Stimulated activated naive B cell treated with anti-CD40 and anti-IgM and Interleukin-4, amounts not matched to agents 10 μg/mL and 1 μg/mL and 100 μg/mL, for 72 hours (primary cell): ENCODE measurements at regions not wholly inside any gene's neighbourhood (a gene's known extent, or its start where the extent isn't known, plus 50 kb on each side); places are given as distances from the start of the nearest gene placed in this dataset.
"Not testable (repeated sequence)": the region's sequence is repeated elsewhere in the genome, so short reads cannot be mapped to it uniquely, and the experiment has no call there.

Source experiments
- ATAC-seq, 2 donors: fragments of 150-1000 bp; cut with Tn5 transposase; replicated peaks; 2 replicates each; pipeline ENCODE4 v1.10.0; 2021; ENCODE audit warnings: moderate library complexity in 1 of 2
- DNase-seq: peaks from one replicate; pipeline ENCODE4 v3.0.0; 2021
- H3K27ac Mint-ChIP-seq: one replicate; pipeline ENCODE4 v1.8.0; 2022; ENCODE audit warnings: mild to moderate bottlenecking, mixed read lengths
- H3K27me3 Mint-ChIP-seq, 2 donors: one replicate each; pipeline ENCODE4 v1.8.0; 2022; ENCODE audit warnings: mixed read lengths in 2 of 2
- H3K36me3 Mint-ChIP-seq, 2 donors: one replicate each; pipeline ENCODE4 v1.8.0; 2022; ENCODE audit warnings: mixed read lengths in 2 of 2, mild to moderate bottlenecking in 1 of 2
- H3K4me1 Mint-ChIP-seq, 2 donors: one replicate each; pipeline ENCODE4 v1.8.0; 2022; ENCODE audit warnings: mixed read lengths in 2 of 2, mild to moderate bottlenecking in 1 of 2
- H3K4me3 Mint-ChIP-seq, 2 donors: one replicate each; pipeline ENCODE4 v1.8.0; 2022; ENCODE audit warnings: mild to moderate bottlenecking in 2 of 2, mixed read lengths in 2 of 2, moderate library complexity in 1 of 2
- H3K9me3 Mint-ChIP-seq, 2 donors: one replicate each; pipeline ENCODE4 v1.8.0; 2022; ENCODE audit warnings: mixed read lengths in 2 of 2, mild to moderate bottlenecking in 1 of 2

GRCh38 chrX:7606039-7606652, 236.8 kb upstream of the VCX start:
- Mint-ChIP-seq H3K9me3 (peaks cover 9 to 10% of the 10 kb centered on the region in 2 donors), H3K4me3 (no peak overlapping the region), H3K36me3 (no peaks in the 10 kb centered on the region), H3K27me3 (peaks cover 0 to 3% of the 10 kb centered on the region in 2 donors), H3K27ac (no peak overlapping the region), H3K4me1 (no peaks in the 10 kb centered on the region)
- DNase-seq (no peak), ATAC-seq (no peak)

DNA sequence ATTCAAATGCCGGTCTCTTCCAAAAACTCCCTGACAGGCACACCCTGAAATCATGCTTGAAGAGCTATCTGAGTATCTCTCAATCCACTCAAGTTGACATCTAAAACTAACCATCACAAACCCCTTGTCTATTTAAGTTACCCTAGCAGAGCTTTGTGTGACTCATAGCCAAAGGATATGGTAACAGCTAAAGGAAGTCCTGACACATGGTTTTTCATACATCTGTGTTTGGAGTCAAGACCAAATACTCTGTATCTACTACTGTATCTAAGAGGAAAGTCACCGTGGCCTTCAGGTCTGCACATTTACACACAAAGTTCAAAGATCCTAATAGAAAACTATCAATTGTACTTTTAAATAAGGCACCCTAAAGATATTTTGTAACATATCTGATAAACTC, 239.6 kb upstream of the VCX start:
- Mint-ChIP-seq H3K4me3 (no peak overlapping the region), H3K36me3 (no peaks in the 10 kb centered on the region), H3K9me3 (peaks cover 9 to 12% of the 10 kb centered on the region in 2 donors), H3K27ac (no peak overlapping the region), H3K27me3 (peaks cover 0 to 3% of the 10 kb centered on the region in 2 donors), H3K4me1 (no peaks in the 10 kb centered on the region)
- no peak for DNase-seq
- no peak for ATAC-seq

DNA sequence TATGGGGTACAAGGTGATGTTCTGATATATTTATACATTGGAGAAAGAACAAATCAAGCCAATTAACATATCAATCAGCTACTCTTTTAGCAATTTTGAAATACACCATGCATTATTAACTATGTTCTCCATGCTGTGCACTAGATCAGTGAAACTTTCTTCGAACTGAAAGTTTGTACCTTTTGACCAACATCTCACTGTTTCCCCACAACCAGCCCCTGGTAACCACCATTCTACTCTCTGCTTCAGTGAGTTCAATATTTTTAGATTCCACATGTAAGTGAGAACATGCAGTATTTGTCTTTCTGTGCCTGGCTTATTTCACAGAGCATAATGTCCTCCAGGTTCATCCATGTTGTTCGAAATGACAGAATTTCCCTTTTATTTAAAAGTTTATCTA, 246.1 kb upstream of the VCX start:
- Mint-ChIP-seq H3K27me3 (peaks cover 0 to 3% of the 10 kb centered on the region in 2 donors), H3K9me3 (peaks cover 0 to 5% of the 10 kb centered on the region in 2 donors), H3K36me3 (no peaks in the 10 kb centered on the region), H3K4me3 (no peak overlapping the region), H3K27ac (no peak overlapping the region), H3K4me1 (no peaks in the 10 kb centered on the region)
- ATAC-seq: no peak
- DNase-seq: no peak

- not testable (repeated sequence) for ATAC-seq, H3K27me3 Mint-ChIP-seq, H3K27ac Mint-ChIP-seq, H3K36me3 Mint-ChIP-seq, DNase-seq, H3K9me3 Mint-ChIP-seq, H3K4me3 Mint-ChIP-seq, H3K4me1 Mint-ChIP-seq
These were observed 249.6 kb upstream of the VCX start for GRCh38 chrX:7593370-7593769.

DNA sequence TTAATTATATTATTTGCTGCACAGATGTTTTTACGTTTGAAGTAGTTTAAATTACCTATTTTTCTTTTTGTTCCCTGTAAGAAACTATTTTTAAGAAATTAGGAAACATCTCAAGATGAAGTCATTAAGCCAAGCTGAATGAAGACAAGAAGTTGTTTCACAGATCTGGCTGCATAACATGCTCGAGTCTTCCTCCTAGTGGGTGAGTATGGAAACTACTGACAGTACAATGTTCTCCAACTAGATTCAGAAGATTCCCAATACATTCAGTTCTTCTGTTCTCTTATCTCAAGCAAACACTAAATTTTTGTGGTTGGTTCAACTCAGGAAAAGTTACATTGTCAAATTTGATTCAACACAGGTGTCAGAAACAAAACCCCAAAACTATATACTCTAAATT, 256.8 kb upstream of the VCX start:
- H3K9me3 Mint-ChIP-seq: no peaks in the 10 kb centered on the region

DNA sequence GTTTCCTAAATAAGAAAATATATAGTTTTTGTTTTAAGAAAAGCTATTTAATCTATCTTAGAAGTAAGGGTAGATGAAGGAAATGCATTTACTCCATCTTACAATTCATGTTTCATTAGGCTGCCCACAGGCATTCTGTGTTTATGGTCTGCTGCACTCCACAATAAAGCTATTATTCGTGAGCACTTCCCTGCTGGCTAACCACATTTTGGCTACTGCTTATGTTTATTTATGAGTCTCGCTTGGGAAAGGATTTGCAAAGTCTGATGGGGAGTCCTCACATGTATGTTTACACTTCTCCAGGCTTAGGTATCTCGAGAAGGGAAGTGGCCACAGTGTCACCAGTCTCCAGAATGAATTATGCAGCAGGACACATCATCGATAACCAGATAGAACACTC, 260.8 kb upstream of the VCX start:
- Mint-ChIP-seq H3K36me3 (no peaks in the 10 kb centered on the region), H3K27me3 (peaks cover 5 to 6% of the 10 kb centered on the region in 2 donors), H3K9me3 (no peaks in the 10 kb centered on the region), H3K4me1 (no peaks in the 10 kb centered on the region), H3K27ac (no peak overlapping the region), H3K4me3 (no peak overlapping the region)
- no peak for ATAC-seq
- no peak for DNase-seq

More for the DNA sequence above, 256.8 kb upstream of the VCX start:
- Mint-ChIP-seq H3K36me3 (no peaks in the 10 kb centered on the region), H3K27ac (no peak overlapping the region), H3K4me1 (no peaks in the 10 kb centered on the region), H3K27me3 (no peaks in the 10 kb centered on the region), H3K4me3 (no peak overlapping the region)
- no peak for DNase-seq
- peak in 1 of 2 donors; percentile 45 for ATAC-seq

DNA sequence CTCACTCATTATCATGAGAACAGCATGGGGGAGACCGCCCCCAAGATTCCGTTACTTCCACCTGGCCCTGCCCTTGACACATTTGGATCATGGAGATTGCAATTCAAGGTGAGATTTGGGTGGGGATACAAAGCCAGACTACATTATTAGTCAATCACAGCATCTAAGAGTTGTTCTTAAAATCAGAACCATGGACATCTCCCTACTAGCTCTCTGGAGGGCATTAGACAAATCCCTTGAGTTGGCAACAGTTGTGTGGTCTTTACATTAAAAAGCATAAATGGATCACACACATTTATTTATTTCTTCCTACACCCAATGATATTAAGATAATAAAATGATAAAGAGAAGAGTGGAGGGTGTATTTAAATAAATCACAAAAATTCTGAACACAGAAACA, 262.8 kb upstream of the VCX start:
- H3K27ac Mint-ChIP-seq: no peak overlapping the region
- no peak overlapping the region for H3K4me3 Mint-ChIP-seq
- no peaks in the 10 kb centered on the region for H3K9me3 Mint-ChIP-seq
- no peak for ATAC-seq
- no peaks in the 10 kb centered on the region for H3K4me1 Mint-ChIP-seq
- no peak for DNase-seq
- H3K27me3 Mint-ChIP-seq: peaks cover 5 to 6% of the 10 kb centered on the region in 2 donors
- H3K36me3 Mint-ChIP-seq: no peaks in the 10 kb centered on the region

GRCh38 chrX:7574325-7574724, 268.6 kb upstream of the VCX start:
- H3K27ac Mint-ChIP-seq: no peak overlapping the region
- no peak overlapping the region for H3K4me3 Mint-ChIP-seq
- H3K36me3 Mint-ChIP-seq: no peaks in the 10 kb centered on the region
- no peaks in the 10 kb centered on the region for H3K9me3 Mint-ChIP-seq
- no peaks in the 10 kb centered on the region for H3K4me1 Mint-ChIP-seq
- H3K27me3 Mint-ChIP-seq: peaks cover 0 to 12% of the 10 kb centered on the region in 2 donors
- ATAC-seq (no peak), DNase-seq (no peak)

- Mint-ChIP-seq H3K4me3 (no peak overlapping the region), H3K27me3 (peaks cover 0 to 6% of the 10 kb centered on the region in 2 donors), H3K36me3 (no peaks in the 10 kb centered on the region), H3K27ac (no peak overlapping the region), H3K9me3 (no peaks in the 10 kb centered on the region), H3K4me1 (no peaks in the 10 kb centered on the region)
- DNase-seq (no peak), ATAC-seq (no peak)
These were observed 272.4 kb upstream of the VCX start for GRCh38 chrX:7570432-7571029.

- ATAC-seq: no peak
- Mint-ChIP-seq H3K27me3 (no peaks in the 10 kb centered on the region), H3K36me3 (no peaks in the 10 kb centered on the region), H3K9me3 (no peaks in the 10 kb centered on the region), H3K4me1 (no peaks in the 10 kb centered on the region), H3K27ac (no peak overlapping the region), H3K4me3 (no peak overlapping the region)
- DNase-seq: no peak
These were observed 274.4 kb upstream of the VCX start for GRCh38 chrX:7568597-7568996.

GRCh38 chrX:7568130-7568529, 274.8 kb upstream of the VCX start:
- H3K9me3 Mint-ChIP-seq: no peaks in the 10 kb centered on the region
- no peaks in the 10 kb centered on the region for H3K4me1 Mint-ChIP-seq
- no peak overlapping the region for H3K4me3 Mint-ChIP-seq
- no peak overlapping the region for H3K27ac Mint-ChIP-seq
- H3K27me3 Mint-ChIP-seq: no peaks in the 10 kb centered on the region
- ATAC-seq: no peak
- DNase-seq: no peak
- H3K36me3 Mint-ChIP-seq: no peaks in the 10 kb centered on the region

GRCh38 chrX:7552760-7553159, 290.2 kb upstream of the VCX start:
- H3K4me3 Mint-ChIP-seq: no peak overlapping the region
- no peak overlapping the region for H3K27ac Mint-ChIP-seq
- DNase-seq: no peak
- no peak for ATAC-seq
- H3K27me3 Mint-ChIP-seq: no peaks in the 10 kb centered on the region
- peaks cover 2 to 4% of the 10 kb centered on the region in 2 donors for H3K9me3 Mint-ChIP-seq
- H3K4me1 Mint-ChIP-seq: no peaks in the 10 kb centered on the region
- H3K36me3 Mint-ChIP-seq: no peaks in the 10 kb centered on the region

GRCh38 chrX:7546551-7547080, 296.4 kb upstream of the VCX start:
- Mint-ChIP-seq H3K4me1 (no peaks in the 10 kb centered on the region), H3K4me3 (no peak overlapping the region), H3K9me3 (peaks cover 0 to 2% of the 10 kb centered on the region in 2 donors), H3K27ac (no peak overlapping the region), H3K27me3 (no peaks in the 10 kb centered on the region), H3K36me3 (no peaks in the 10 kb centered on the region)
- no peak for DNase-seq
- ATAC-seq: no peak

DNA sequence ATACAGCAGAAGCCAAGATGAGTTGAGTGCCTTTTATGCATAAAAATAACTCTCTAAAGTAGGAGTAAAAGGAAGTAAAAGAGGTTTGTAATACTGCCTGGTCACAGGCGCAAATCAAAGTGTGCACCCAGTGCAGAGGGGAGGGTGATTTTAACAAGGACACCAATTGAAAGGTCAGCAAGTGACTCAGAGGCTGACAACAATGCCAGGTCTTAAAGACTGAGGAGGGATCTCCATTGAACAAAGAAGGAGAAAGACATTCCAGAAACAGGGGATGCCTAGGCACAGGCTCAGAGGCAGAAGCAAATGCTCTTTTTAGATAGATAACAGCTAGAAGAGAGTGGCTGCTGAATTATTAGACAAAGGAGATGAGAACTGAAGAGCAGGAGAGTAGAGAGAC, 297.4 kb upstream of the VCX start:
- H3K4me3 Mint-ChIP-seq: no peak overlapping the region
- H3K27ac Mint-ChIP-seq: no peak overlapping the region
- no peaks in the 10 kb centered on the region for H3K4me1 Mint-ChIP-seq
- H3K9me3 Mint-ChIP-seq: peaks cover 4% of the 10 kb centered on the region in 2 donors
- DNase-seq (no peak), ATAC-seq (no peak)
- no peaks in the 10 kb centered on the region for H3K27me3 Mint-ChIP-seq
- H3K36me3 Mint-ChIP-seq: no peaks in the 10 kb centered on the region

DNA sequence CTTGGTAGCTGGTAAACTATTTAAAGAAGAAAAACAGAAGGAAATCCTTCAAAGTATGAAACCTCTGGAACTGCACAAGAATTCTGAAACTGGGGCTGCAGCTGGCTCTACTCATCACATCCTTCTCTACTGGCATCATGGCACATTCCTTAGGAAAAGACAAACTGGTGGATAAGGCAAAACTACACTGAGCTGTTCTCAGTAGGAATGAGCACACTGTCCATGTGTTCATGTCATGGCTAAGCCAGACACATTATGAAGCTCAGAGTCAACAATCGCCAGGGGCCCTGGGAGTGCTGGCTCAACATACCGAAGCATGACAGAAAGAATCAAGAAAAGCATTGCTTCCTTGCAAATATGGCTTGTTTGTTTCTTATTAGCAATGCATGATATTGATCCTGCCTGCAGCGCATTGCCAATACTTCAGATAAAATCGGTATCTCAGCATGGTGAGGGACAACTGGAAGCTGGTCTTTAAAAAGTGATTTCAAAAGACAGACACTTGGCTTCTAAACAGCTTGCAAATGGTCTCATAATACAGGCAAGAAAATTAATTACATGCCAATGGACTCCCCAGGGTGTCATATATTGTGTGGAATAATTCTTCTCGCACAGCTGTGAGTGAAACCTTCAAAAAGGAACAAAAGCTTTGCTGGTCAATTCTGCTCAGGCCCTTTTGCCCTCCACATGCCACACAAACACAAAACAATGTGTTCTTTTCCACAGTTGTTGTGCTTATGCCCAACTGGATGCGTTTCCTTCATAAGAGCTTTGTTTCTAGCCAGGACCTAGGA, 300.2 kb upstream of the VCX start:
- H3K4me3 Mint-ChIP-seq: no peak overlapping the region
- H3K27me3 Mint-ChIP-seq: no peaks in the 10 kb centered on the region
- DNase-seq (no peak), ATAC-seq (no peak)
- no peaks in the 10 kb centered on the region for H3K4me1 Mint-ChIP-seq
- H3K9me3 Mint-ChIP-seq: peaks cover 4 to 10% of the 10 kb centered on the region in 2 donors
- no peaks in the 10 kb centered on the region for H3K36me3 Mint-ChIP-seq
- no peak overlapping the region for H3K27ac Mint-ChIP-seq
